ENCODE measurements at regions not wholly inside any gene's neighbourhood (a gene's known extent, or its start where the extent isn't known, plus 50 kb on each side); places are given as distances from the start of the nearest gene placed in this dataset.

GRCh38 chr2:205909184-205909572 is 176.8 kb downstream of the INO80D start:
- TF ChIP-seq, protein P1, sequence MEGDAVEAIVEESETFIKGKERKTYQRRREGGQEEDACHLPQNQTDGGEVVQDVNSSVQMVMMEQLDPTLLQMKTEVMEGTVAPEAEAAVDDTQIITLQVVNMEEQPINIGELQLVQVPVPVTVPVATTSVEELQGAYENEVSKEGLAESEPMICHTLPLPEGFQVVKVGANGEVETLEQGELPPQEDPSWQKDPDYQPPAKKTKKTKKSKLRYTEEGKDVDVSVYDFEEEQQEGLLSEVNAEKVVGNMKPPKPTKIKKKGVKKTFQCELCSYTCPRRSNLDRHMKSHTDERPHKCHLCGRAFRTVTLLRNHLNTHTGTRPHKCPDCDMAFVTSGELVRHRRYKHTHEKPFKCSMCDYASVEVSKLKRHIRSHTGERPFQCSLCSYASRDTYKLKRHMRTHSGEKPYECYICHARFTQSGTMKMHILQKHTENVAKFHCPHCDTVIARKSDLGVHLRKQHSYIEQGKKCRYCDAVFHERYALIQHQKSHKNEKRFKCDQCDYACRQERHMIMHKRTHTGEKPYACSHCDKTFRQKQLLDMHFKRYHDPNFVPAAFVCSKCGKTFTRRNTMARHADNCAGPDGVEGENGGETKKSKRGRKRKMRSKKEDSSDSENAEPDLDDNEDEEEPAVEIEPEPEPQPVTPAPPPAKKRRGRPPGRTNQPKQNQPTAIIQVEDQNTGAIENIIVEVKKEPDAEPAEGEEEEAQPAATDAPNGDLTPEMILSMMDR (IDR thresholded peaks at IDR 0.05) = no peak
- no peak for TF ChIP-seq POLR2A (IDR thresholded peaks at IDR 0.05)
